Panc1 (cell line): ENCODE measurements at regions not wholly inside any gene's neighbourhood (a gene's known extent, or its start where the extent isn't known, plus 50 kb on each side); places are given as distances from the start of the nearest gene placed in this dataset.

Source experiments
- ATAC-seq: fragments of 200-7000 bp; cut with Tn5 transposase; 2 replicates; pipeline ENCODE4 v1.9.1; 2020; ENCODE audit warnings: mild to moderate bottlenecking, moderate library complexity
- BruUV-seq: library from RNA; stranded (reverse); fragments of 400-500 nt; replicated peaks from 2 replicates; lab custom pipeline; 2021; lab: Mats Ljungman, UMichigan
- CTCF ChIA-PET: fragments of 300-600 bp; sonication (Branson Sonifier 250); formaldehyde crosslinking; loops from one replicate; lab custom pipeline; 2022; ENCODE audit warnings: antibody characterized with exemption; lab: Charles Lee
- POLR2A ChIA-PET: fragments of 300-600 bp; sonication (Branson Sonifier 250); formaldehyde crosslinking; loops from one replicate; lab custom pipeline; 2022; ENCODE audit warnings: antibody characterized with exemption; lab: Charles Lee
- DNase-seq: peaks from one replicate; pipeline ENCODE4 v3.0.0-alpha.2; 2010; ENCODE audit warnings: low read depth, low spot score
- H3K27ac ChIP-seq: 2 replicates; pipeline ENCODE4 v1.5.1; 2011; ENCODE audit warnings: mild to moderate bottlenecking, low read length, inconsistent platforms
- H3K27me3 ChIP-seq: fragments of 200-500 bp; sonication (Bioruptor generic); 2 replicates; pipeline ENCODE4 v1.6.0; 2014; ENCODE audit warnings: low read length, inconsistent platforms; ENCODE audit not compliant: control insufficient read depth, insufficient read depth
- H3K36me3 ChIP-seq: fragments of 200-500 bp; sonication (Bioruptor generic); 2 replicates; pipeline ENCODE4 v1.5.1; 2014; ENCODE audit warnings: inconsistent platforms, mild to moderate bottlenecking, low read length, moderate library complexity; ENCODE audit not compliant: control insufficient read depth, insufficient read depth
- H3K4me1 ChIP-seq: 2 replicates; pipeline ENCODE4 v1.5.1; 2011; ENCODE audit warnings: inconsistent platforms, mild to moderate bottlenecking, low read length, moderate library complexity; ENCODE audit not compliant: control insufficient read depth, insufficient read depth
- H3K4me3 ChIP-seq, 2 experiments: 2 replicates each; pipeline ENCODE4 v1.5.1; 2011 to 2012; ENCODE audit warnings: low read depth in 2 of 2, low read length in 2 of 2, mild to moderate bottlenecking in 2 of 2, inconsistent platforms in 1 of 2, moderate library complexity in 1 of 2
- H3K9me3 ChIP-seq: fragments of 200-500 bp; sonication (Bioruptor generic); 2 replicates; pipeline ENCODE4 v1.5.1; 2014; ENCODE audit warnings: low read depth, mild to moderate bottlenecking, inconsistent platforms, low read length, moderate library complexity; ENCODE audit not compliant: control insufficient read depth, insufficient read depth
- POLR2AphosphoS5 ChIP-seq: IDR thresholded peaks from 2 replicates; pipeline ENCODE4 v1.6.1; 2012; ENCODE audit warnings: mild to moderate bottlenecking, low read depth, low read length, moderate library complexity
- SIN3A ChIP-seq: IDR thresholded peaks from 2 replicates; pipeline ENCODE4 v1.6.1; 2012; ENCODE audit warnings: low read depth, mild to moderate bottlenecking, low read length, moderate library complexity, borderline replicate concordance; ENCODE audit not compliant: insufficient read depth
- TCF7L2 ChIP-seq: IDR thresholded peaks from 2 replicates; pipeline ENCODE4 v1.6.1; 2011; ENCODE audit warnings: mild to moderate bottlenecking, low read depth, low read length, inconsistent platforms
- in situ Hi-C: cut with HindIII; loops from 2 replicates; pipeline ENCODE4 v1.10.0; 2016; ENCODE audit warnings: low sequenced_read_pairs, low pct_unique_long_range_greater_than_20kb
- intact Hi-C: fragments of 100-400 bp; cut with micrococcal nuclease; formaldehyde crosslinking; loops from one replicate; pipeline ENCODE4 v1.10.0; 2022; ENCODE audit not compliant: unreplicated experiment
- TF ChIP-seq, protein P1 (sequence below), 2 experiments: IDR thresholded peaks; 2 replicates each; pipeline ENCODE4 v1.6.1; 2011 to 2012; ENCODE audit warnings: low read depth in 2 of 2, control low read depth in 1 of 2, low read length in 1 of 2, mild to moderate bottlenecking in 1 of 2, moderate library complexity in 1 of 2; ENCODE audit not compliant: insufficient read depth in 1 of 2
- TF ChIP-seq, protein P2 (sequence below): fragments of 450-650 bp; IDR thresholded peaks from 2 replicates; pipeline ENCODE4 v1.5.1; 2017; ENCODE audit warnings: mild to moderate bottlenecking

DNA sequence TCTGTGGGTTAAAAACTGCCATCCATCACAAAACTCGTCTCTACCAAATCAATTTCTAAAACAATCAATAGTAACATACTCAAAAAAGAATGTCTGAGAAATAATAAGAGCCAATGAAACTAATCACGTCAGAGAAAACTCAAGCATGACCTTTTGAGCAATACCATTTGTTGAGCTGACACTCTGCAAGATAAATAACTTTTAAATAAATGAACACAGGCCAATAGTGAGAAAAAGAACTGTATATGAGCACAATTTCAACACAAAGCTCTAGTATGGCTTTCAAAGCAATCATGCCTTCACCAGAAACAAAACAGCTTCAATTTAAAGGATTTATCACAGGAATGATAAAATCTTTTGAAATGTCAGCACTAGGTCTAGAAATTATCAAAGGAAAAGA, 249.2 kb upstream of the SETMAR start:
- Histone ChIP-seq H3K9me3 (no peaks in the 10 kb centered on the region), H3K4me1 (no peaks in the 10 kb centered on the region), H3K36me3 (no peaks in the 10 kb centered on the region), H3K27ac (no peak overlapping the region), H3K27me3 (no peaks in the 10 kb centered on the region), H3K4me3 (no peak overlapping the region)
- no peak for TF ChIP-seq SIN3A
- TF ChIP-seq, protein P1, sequence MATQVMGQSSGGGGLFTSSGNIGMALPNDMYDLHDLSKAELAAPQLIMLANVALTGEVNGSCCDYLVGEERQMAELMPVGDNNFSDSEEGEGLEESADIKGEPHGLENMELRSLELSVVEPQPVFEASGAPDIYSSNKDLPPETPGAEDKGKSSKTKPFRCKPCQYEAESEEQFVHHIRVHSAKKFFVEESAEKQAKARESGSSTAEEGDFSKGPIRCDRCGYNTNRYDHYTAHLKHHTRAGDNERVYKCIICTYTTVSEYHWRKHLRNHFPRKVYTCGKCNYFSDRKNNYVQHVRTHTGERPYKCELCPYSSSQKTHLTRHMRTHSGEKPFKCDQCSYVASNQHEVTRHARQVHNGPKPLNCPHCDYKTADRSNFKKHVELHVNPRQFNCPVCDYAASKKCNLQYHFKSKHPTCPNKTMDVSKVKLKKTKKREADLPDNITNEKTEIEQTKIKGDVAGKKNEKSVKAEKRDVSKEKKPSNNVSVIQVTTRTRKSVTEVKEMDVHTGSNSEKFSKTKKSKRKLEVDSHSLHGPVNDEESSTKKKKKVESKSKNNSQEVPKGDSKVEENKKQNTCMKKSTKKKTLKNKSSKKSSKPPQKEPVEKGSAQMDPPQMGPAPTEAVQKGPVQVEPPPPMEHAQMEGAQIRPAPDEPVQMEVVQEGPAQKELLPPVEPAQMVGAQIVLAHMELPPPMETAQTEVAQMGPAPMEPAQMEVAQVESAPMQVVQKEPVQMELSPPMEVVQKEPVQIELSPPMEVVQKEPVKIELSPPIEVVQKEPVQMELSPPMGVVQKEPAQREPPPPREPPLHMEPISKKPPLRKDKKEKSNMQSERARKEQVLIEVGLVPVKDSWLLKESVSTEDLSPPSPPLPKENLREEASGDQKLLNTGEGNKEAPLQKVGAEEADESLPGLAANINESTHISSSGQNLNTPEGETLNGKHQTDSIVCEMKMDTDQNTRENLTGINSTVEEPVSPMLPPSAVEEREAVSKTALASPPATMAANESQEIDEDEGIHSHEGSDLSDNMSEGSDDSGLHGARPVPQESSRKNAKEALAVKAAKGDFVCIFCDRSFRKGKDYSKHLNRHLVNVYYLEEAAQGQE (IDR thresholded peaks at IDR 0.05; ENCODE audit: insufficient read depth in 1 of 2, low read depth in 2 of 2, low read length in 1 of 2) = no peak
- no peak for TF ChIP-seq POLR2AphosphoS5
- TF ChIP-seq TCF7L2 = no peak
- TF ChIP-seq, protein P2, sequence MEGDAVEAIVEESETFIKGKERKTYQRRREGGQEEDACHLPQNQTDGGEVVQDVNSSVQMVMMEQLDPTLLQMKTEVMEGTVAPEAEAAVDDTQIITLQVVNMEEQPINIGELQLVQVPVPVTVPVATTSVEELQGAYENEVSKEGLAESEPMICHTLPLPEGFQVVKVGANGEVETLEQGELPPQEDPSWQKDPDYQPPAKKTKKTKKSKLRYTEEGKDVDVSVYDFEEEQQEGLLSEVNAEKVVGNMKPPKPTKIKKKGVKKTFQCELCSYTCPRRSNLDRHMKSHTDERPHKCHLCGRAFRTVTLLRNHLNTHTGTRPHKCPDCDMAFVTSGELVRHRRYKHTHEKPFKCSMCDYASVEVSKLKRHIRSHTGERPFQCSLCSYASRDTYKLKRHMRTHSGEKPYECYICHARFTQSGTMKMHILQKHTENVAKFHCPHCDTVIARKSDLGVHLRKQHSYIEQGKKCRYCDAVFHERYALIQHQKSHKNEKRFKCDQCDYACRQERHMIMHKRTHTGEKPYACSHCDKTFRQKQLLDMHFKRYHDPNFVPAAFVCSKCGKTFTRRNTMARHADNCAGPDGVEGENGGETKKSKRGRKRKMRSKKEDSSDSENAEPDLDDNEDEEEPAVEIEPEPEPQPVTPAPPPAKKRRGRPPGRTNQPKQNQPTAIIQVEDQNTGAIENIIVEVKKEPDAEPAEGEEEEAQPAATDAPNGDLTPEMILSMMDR = no peak
- CTCF ChIA-PET = no interaction called here
- POLR2A ChIA-PET = no interaction called here
- in situ Hi-C loops = no loop called here
- ATAC-seq = no peak
- BruUV-seq = no TSS peak
- no peak for DNase-seq
- intact Hi-C loops = no loop called here

DNA sequence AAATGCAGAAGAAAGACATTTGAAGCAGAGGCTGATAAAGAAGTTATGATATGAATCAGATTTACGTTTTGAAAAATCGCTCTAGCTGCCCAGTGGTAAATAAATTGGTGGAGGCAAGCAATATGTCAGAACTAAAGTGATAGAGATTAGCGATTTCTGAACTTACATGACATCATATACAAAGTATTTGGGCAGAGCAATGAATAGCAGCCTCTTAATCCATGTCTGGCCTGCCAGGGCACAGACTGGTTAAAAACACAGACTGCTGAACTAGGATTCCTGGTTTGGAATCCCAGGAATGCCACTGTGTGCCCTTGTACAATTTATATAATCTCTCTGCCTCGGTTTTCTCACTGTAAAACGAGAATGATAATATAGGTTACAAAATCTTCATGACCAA, 243.1 kb upstream of the SETMAR start:
- Histone ChIP-seq H3K9me3 (no peaks in the 10 kb centered on the region), H3K27me3 (no peaks in the 10 kb centered on the region), H3K27ac (no peak overlapping the region), H3K36me3 (no peaks in the 10 kb centered on the region), H3K4me3 (no peak overlapping the region), H3K4me1 (no peaks in the 10 kb centered on the region)
- in situ Hi-C loops = no loop called here
- no peak for TF ChIP-seq POLR2AphosphoS5
- no peak for TF ChIP-seq SIN3A
- TF ChIP-seq TCF7L2 = no peak
- ChIA-PET POLR2A (no interaction called here), CTCF (no interaction called here)
- intact Hi-C loops = no loop called here
- ATAC-seq (no peak), DNase-seq (no peak)
- no TSS peak for BruUV-seq

DNA sequence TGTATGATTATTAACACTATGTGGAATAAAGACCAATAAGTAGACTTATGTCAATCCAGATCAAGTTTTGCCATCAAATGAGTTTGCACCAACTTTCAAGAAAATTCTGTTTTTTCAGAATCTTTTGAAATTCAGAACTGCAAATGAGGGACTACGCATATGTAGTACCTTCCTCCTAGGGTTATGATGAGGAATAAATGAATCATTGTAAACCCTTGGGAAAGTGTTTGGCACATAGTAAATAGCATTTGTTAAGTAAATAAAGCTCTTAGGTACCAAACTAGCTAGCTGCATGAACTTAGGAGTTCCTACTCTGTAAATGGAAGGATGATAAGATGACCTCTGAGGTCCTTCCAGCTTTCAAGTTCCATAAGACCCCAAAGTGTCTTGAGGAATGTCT, 242.6 kb upstream of the SETMAR start:
- in situ Hi-C loops (no loop called here), intact Hi-C loops (no loop called here)
- H3K4me3 ChIP-seq = no peak overlapping the region
- no peaks in the 10 kb centered on the region for H3K36me3 ChIP-seq
- no peak overlapping the region for H3K27ac ChIP-seq
- TF ChIP-seq, protein P2 = no peak
- TF ChIP-seq SIN3A (no peak), POLR2AphosphoS5 (no peak), TCF7L2 (no peak)
- TF ChIP-seq, protein P1 (IDR thresholded peaks at IDR 0.05; ENCODE audit: insufficient read depth in 1 of 2, low read depth in 2 of 2, low read length in 1 of 2) = no peak
- H3K9me3 ChIP-seq = no peaks in the 10 kb centered on the region
- CTCF ChIA-PET = no interaction called here
- ATAC-seq (no peak), DNase-seq (no peak)
- H3K27me3 ChIP-seq = no peaks in the 10 kb centered on the region
- no TSS peak for BruUV-seq
- POLR2A ChIA-PET = no interaction called here
- no peaks in the 10 kb centered on the region for H3K4me1 ChIP-seq
